Gastroesophageal sphincter (tissue), 4 donors: ENCODE measurements at regions not wholly inside any gene's neighbourhood (a gene's known extent, or its start where the extent isn't known, plus 50 kb on each side); places are given as distances from the start of the nearest gene placed in this dataset.

Experiments used
- ATAC-seq: fragments of 150-250 bp; one replicate; pipeline ENCODE4 v1.9.1; 2016; ENCODE audit warnings: mild to moderate bottlenecking, moderate library complexity
- H3K27ac ChIP-seq, 4 donors: fragments of 200-600 bp; sonication (generic) in 3 of 4; 1 replicate in 3 of 4; 2 replicates in 1 of 4; pipeline ENCODE4 v1.5.1; 2016 to 2019
- H3K27me3 ChIP-seq: fragments of 200-600 bp; sonication (generic); one replicate; pipeline ENCODE4 v1.5.1; 2019
- H3K36me3 ChIP-seq, 2 donors: fragments of 200-600 bp; sonication (generic); one replicate each; pipeline ENCODE4 v1.5.1; 2019; ENCODE audit warnings: control low read depth in 1 of 2
- H3K4me1 ChIP-seq, 3 donors: fragments of 200-600 bp; sonication (generic); 1 replicate in 2 of 3; 2 replicates in 1 of 3; pipeline ENCODE4 v1.5.1; 2016 to 2019; ENCODE audit warnings: control low read depth in 2 of 3
- H3K4me3 ChIP-seq, 2 donors: fragments of 200-600 bp; sonication (generic); one replicate each; pipeline ENCODE4 v1.5.1; 2019; ENCODE audit warnings: mild to moderate bottlenecking in 1 of 2, moderate library complexity in 1 of 2
- H3K9me3 ChIP-seq, 3 donors: fragments of 200-600 bp; sonication (generic); one replicate each; pipeline ENCODE4 v1.5.1; 2017 to 2019; ENCODE audit warnings: control low read depth in 2 of 3
- EP300 ChIP-seq: sonication (generic); formaldehyde crosslinking; IDR thresholded peaks from one replicate; pipeline ENCODE4 v1.6.1; 2017; ENCODE audit warnings: antibody characterized with exemption, mild to moderate bottlenecking
- POLR2A ChIP-seq, 2 donors: fragments of 450-650 bp; IDR thresholded peaks; one replicate each; pipeline ENCODE4 v1.6.1; 2017; ENCODE audit warnings: antibody characterized with exemption in 2 of 2, mild to moderate bottlenecking in 2 of 2, moderate library complexity in 1 of 2
- POLR2AphosphoS5 ChIP-seq: sonication (generic); formaldehyde crosslinking; IDR thresholded peaks from one replicate; pipeline ENCODE4 v1.6.1; 2017; ENCODE audit warnings: antibody characterized with exemption
- WGBS, 2 donors: methylation state at CpG; one replicate each; pipeline ENCODE4 v1.1.5; 2018; ENCODE audit warnings: low coverage in 1 of 2; 5-methylcytosine and 5-hydroxymethylcytosine counted together
- TF ChIP-seq, protein P1 (sequence below), 4 experiments: fragments of 200-600 bp in 2 of 4; fragments of 450-650 bp in 2 of 4; sonication (generic) in 1 of 4; IDR thresholded peaks; one replicate each; pipeline ENCODE4 v1.5.1; 2017 to 2019; ENCODE audit warnings: antibody characterized with exemption in 4 of 4, mild to moderate bottlenecking in 2 of 4, moderate library complexity in 2 of 4

DNA sequence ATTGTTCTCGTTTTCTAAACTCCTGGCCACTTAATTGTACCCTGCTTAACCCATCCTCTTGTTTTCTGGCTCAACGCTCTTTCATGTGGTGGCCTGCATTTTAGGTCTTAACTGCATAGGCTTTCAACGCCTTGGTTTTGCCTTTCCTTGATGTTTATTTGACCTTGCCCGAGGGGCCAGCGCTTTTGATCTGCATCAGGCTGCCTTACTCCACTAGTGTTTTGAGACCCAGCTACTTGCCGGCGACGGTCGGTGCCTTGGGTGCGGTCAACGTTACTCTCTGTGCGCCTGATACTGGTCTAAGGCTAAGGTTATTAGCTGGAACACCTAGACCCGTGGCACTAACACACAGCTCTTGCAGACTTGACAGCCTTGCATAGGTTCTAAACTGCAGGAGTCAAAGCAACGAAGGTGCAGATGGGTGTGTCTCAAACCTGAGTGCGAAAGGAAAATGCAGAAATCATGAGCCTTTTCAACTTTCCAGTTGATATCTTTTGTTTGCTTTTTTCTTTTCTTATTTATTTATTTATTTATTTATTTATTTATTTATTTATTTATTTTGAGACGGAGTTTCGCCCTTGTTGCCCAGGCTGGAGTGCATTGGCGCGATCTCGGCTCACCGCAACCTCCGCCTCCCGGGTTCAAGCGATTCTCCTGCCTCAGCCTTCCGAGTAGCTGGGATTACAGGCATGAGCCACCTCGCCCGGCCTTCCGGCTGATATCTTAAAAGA is 138.8 kb downstream of the HFE start:
- TF ChIP-seq POLR2AphosphoS5 (no peak), EP300 (no peak), POLR2A (IDR thresholded peaks at IDR 0.05) (no peak)
- TF ChIP-seq, protein P1, sequence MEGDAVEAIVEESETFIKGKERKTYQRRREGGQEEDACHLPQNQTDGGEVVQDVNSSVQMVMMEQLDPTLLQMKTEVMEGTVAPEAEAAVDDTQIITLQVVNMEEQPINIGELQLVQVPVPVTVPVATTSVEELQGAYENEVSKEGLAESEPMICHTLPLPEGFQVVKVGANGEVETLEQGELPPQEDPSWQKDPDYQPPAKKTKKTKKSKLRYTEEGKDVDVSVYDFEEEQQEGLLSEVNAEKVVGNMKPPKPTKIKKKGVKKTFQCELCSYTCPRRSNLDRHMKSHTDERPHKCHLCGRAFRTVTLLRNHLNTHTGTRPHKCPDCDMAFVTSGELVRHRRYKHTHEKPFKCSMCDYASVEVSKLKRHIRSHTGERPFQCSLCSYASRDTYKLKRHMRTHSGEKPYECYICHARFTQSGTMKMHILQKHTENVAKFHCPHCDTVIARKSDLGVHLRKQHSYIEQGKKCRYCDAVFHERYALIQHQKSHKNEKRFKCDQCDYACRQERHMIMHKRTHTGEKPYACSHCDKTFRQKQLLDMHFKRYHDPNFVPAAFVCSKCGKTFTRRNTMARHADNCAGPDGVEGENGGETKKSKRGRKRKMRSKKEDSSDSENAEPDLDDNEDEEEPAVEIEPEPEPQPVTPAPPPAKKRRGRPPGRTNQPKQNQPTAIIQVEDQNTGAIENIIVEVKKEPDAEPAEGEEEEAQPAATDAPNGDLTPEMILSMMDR (IDR thresholded peaks at IDR 0.05): no peak
- Histone ChIP-seq H3K4me1 (peaks cover 0 to 17% (median 0%) of the 10 kb centered on the region in 3 donors), H3K4me3 (no peak overlapping the region), H3K27ac (no peak overlapping the region), H3K36me3 (peaks cover 0 to 4% of the 10 kb centered on the region in 2 donors), H3K9me3 (peaks cover 0 to 7% (median 0%) of the 10 kb centered on the region in 3 donors), H3K27me3 (peaks cover 56% of the 10 kb centered on the region)
- no peak for ATAC-seq
- 64 to 66% methylated on average over 21 to 23 of the region's 28 CpGs for WGBS, 2 donors

DNA sequence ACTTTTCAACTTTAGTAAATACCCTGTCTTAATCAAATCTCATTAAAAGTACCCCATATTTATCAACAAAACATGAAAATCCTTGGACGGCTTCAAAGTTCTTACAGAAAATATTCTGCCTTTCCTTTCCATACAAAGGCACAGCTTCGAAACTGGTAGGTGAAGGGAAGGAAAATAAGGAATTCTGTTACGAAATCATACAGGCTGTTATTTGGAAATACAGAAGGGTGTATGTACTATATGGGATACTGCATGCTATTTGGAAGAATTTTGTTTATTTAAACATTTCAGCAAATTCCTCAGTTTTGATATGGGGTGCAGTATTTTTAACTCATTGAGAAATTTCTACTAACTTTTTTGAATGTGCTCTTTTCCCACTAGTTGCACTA is 138.4 kb upstream of the BTN3A2 start:
- 95 to 100% methylated on average over 1 to 3 of the region's 3 CpGs for WGBS, 2 donors
- Histone ChIP-seq H3K36me3 (peaks cover 0 to 4% of the 10 kb centered on the region in 2 donors), H3K4me1 (peaks cover 0 to 17% (median 0%) of the 10 kb centered on the region in 3 donors), H3K27ac (no peak overlapping the region), H3K9me3 (peaks cover 0 to 7% (median 0%) of the 10 kb centered on the region in 3 donors), H3K4me3 (no peak overlapping the region), H3K27me3 (peaks cover 61% of the 10 kb centered on the region)
- ATAC-seq: no peak
- TF ChIP-seq POLR2AphosphoS5 (no peak), POLR2A (IDR thresholded peaks at IDR 0.05) (no peak), EP300 (no peak)
- TF ChIP-seq, protein P1 (IDR thresholded peaks at IDR 0.05): no peak

DNA sequence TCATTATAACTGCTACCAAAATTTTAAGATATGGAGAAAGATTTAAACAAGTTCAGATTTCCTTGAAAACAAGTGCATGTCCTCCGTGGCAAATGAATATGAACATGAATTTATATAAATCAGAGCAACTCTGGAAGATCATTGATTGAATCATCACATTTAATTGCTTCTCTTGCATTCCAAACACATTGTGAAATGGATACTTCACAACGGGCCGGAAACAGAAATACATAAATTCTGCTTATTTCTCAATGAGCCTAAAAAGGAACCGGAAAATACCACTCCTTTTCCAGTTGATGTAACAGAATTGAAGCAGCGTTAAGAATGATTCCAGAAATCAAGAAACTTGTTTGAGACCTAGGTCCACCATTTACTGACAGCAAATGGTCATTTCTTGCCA is 134.6 kb upstream of the BTN3A2 start:
- ATAC-seq: no peak
- TF ChIP-seq, protein P1 (IDR thresholded peaks at IDR 0.05): no peak
- no peak for TF ChIP-seq POLR2AphosphoS5
- no peak for TF ChIP-seq POLR2A (IDR thresholded peaks at IDR 0.05)
- TF ChIP-seq EP300: no peak
- peaks cover 69% of the 10 kb centered on the region for H3K27me3 ChIP-seq
- H3K27ac ChIP-seq: no peak overlapping the region
- H3K36me3 ChIP-seq: peaks cover 0 to 1% of the 10 kb centered on the region in 2 donors
- 84 to 98% methylated on average over 5 of the region's 5 CpGs for WGBS, 2 donors
- H3K4me3 ChIP-seq: no peak overlapping the region
- peaks cover 0 to 26% (median 5%) of the 10 kb centered on the region in 3 donors for H3K4me1 ChIP-seq
- peaks cover 0 to 6% (median 0%) of the 10 kb centered on the region in 3 donors for H3K9me3 ChIP-seq

DNA sequence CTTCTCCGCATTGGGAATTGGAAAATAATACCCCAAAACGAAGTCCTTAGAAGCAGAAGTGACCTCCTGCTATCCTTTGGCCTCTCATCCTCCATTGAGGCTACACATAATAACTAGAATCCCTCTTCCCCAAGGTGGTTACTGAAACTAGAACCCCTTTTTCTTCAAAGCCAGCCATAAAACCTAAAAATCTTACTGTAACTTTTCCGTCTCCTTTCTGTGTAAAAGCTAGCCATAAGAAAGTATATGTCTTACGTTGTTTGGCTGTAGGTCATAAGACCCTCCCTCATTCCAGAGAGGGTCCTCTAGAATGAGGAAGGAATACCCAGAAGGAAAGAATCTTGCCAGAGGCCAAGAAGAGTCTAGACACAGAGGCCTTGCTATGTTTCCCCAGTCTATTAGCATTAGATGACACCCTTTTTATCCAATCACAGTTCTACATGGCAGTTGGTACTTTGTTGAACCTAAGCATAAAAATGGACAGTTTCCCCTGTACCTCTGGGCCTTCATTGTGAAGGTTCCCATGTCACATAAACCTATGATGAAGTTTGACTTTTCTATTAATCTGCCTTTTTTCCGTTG is 133.9 kb upstream of the BTN3A2 start:
- H3K4me1 ChIP-seq: peaks cover 0 to 26% (median 5%) of the 10 kb centered on the region in 3 donors
- H3K27me3 ChIP-seq: peaks cover 69% of the 10 kb centered on the region
- no peak for ATAC-seq
- no peak for TF ChIP-seq EP300
- TF ChIP-seq POLR2AphosphoS5: no peak
- TF ChIP-seq, protein P1 (IDR thresholded peaks at IDR 0.05): no peak
- TF ChIP-seq POLR2A (IDR thresholded peaks at IDR 0.05): no peak
- H3K9me3 ChIP-seq: peaks cover 0 to 4% (median 0%) of the 10 kb centered on the region in 3 donors
- no peaks in the 10 kb centered on the region for H3K36me3 ChIP-seq
- 92 to 96% methylated on average over 5 of the region's 5 CpGs for WGBS, 2 donors
- H3K4me3 ChIP-seq: no peak overlapping the region
- no peak overlapping the region for H3K27ac ChIP-seq
